ENCODE measurements at regions not wholly inside any gene's neighbourhood (a gene's known extent, or its start where the extent isn't known, plus 50 kb on each side); places are given as distances from the start of the nearest gene placed in this dataset.

GRCh38 chr2:175282300-175282699, 100.8 kb upstream of the ATP5MC3 start:
- TF ChIP-seq MAX (IDR thresholded peaks at IDR 0.05) (no peak), REST (IDR thresholded peaks at IDR 0.05; ENCODE audit: low read depth) (no peak), YY1 (IDR thresholded peaks at IDR 0.05; ENCODE audit: low read depth) (no peak), RAD21 (IDR thresholded peaks at IDR 0.05; ENCODE audit: low read depth) (peak; percentile 64), TAF1 (IDR thresholded peaks at IDR 0.05; ENCODE audit: low read depth) (no peak), CREB1 (IDR thresholded peaks at IDR 0.05; ENCODE audit: low read depth) (no peak), TCF12 (IDR thresholded peaks at IDR 0.05; ENCODE audit: low read depth) (no peak), EP300 (IDR thresholded peaks at IDR 0.05; ENCODE audit: borderline replicate concordance) (no peak), EGR1 (IDR thresholded peaks at IDR 0.05) (no peak), USF1 (IDR thresholded peaks at IDR 0.05) (no peak), CEBPB (IDR thresholded peaks at IDR 0.05) (no peak), ZBTB7A (IDR thresholded peaks at IDR 0.05; ENCODE audit: low read depth) (no peak), NFIC (IDR thresholded peaks at IDR 0.05) (no peak)
